Loucy (cell line): ENCODE measurements at regions not wholly inside any gene's neighbourhood (a gene's known extent, or its start where the extent isn't known, plus 50 kb on each side); places are given as distances from the start of the nearest gene placed in this dataset.

Experiments
- EZH2phosphoT487 ChIP-seq: fragments of 200-600 bp; IDR thresholded peaks from 2 replicates; pipeline ENCODE4 v1.6.1; 2018; ENCODE audit warnings: antibody characterized with exemption, mild to moderate bottlenecking, moderate library complexity, borderline replicate concordance
- TF ChIP-seq, protein P1 (sequence below): fragments of 200-600 bp; sonication (generic); conservative IDR thresholded peaks from 2 replicates; pipeline ENCODE4 v1.5.1; 2014; ENCODE audit warnings: mild to moderate bottlenecking, antibody characterized with exemption, low read length

GRCh38 chr20:63056236-63057170, 49.7 kb upstream of the BHLHE23 start:
- TF ChIP-seq, protein P1, sequence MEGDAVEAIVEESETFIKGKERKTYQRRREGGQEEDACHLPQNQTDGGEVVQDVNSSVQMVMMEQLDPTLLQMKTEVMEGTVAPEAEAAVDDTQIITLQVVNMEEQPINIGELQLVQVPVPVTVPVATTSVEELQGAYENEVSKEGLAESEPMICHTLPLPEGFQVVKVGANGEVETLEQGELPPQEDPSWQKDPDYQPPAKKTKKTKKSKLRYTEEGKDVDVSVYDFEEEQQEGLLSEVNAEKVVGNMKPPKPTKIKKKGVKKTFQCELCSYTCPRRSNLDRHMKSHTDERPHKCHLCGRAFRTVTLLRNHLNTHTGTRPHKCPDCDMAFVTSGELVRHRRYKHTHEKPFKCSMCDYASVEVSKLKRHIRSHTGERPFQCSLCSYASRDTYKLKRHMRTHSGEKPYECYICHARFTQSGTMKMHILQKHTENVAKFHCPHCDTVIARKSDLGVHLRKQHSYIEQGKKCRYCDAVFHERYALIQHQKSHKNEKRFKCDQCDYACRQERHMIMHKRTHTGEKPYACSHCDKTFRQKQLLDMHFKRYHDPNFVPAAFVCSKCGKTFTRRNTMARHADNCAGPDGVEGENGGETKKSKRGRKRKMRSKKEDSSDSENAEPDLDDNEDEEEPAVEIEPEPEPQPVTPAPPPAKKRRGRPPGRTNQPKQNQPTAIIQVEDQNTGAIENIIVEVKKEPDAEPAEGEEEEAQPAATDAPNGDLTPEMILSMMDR = peak; percentile 74
- TF ChIP-seq EZH2phosphoT487 = no peak
